ENCODE measurements at regions not wholly inside any gene's neighbourhood (a gene's known extent, or its start where the extent isn't known, plus 50 kb on each side); places are given as distances from the start of the nearest gene placed in this dataset.
A peak's percentile ranks its signal among the peaks of the same experiment; 100 is the strongest.

- Mint-ChIP-seq H3K36me3 (ENCODE audit: insufficient read depth in 2 of 2) (peaks cover 0 to 3% of the 10 kb centered on the region in 2 donors), H3K27me3 (ENCODE audit: low read depth) (no peaks in the 10 kb centered on the region), H3K27ac (no peak overlapping the region), H3K9me3 (peaks cover 0 to 4% of the 10 kb centered on the region in 2 donors), H3K4me1 (ENCODE audit: low read depth) (no peaks in the 10 kb centered on the region), H3K4me3 (no peak overlapping the region)
- DNase-seq (no peak), ATAC-seq (replicated peaks in 1 of 2) (no peak)
Measured at GRCh38 chr16:85353013-85353412, 240.7 kb upstream of the CIBAR2 start.

DNA sequence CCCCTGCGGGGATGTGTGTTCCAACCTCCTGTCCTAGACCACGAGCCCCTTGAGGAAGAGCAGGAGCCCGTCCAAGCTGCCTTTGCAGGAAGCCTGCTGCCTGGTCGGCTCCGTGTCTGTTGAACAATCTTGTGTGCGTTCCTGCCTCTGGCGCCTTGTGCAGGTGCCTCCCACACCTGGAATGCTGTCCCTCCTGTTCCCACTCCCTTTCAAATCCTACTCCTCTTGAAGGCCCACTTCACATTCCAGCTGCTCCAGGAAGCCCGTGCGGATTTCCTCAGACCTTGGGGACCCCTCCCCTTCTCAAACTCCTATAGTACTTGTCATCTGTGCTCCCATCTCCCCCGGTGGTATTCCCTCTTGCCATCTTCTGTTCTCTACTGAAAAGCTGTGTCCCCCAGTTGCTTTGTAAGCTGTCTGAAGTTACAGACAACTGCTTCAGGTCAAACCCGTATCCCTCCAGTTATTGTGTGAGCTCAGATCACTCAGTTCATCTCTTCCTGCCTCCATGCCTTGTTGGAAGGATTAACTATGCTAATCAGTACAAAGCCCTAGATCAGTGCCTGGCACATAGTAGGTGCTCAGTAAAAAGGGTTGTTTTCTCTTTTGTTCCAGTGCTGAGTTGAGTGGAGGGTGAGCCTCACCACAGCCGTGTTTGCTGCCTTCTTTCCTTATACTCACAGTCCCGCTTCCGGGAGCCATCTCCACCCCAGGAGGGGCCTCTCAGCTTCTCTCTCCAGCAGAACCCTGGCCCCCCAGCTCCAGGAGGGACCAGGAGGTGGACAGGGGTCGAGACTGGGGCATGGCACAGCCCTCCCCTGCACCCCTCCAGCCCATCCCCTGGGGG is 241.8 kb upstream of the CIBAR2 start:
- DNase-seq: no peak
- Mint-ChIP-seq H3K4me3 (no peak overlapping the region), H3K9me3 (peaks cover 0 to 4% of the 10 kb centered on the region in 2 donors), H3K36me3 (ENCODE audit: insufficient read depth in 2 of 2) (peaks cover 0 to 3% of the 10 kb centered on the region in 2 donors), H3K27ac (no peak overlapping the region), H3K27me3 (ENCODE audit: low read depth) (no peaks in the 10 kb centered on the region), H3K4me1 (ENCODE audit: low read depth) (no peaks in the 10 kb centered on the region)
- no peak for ATAC-seq (replicated peaks in 1 of 2)

- ATAC-seq (replicated peaks in 1 of 2) (no peak), DNase-seq (no peak)
- H3K36me3 Mint-ChIP-seq (ENCODE audit: insufficient read depth in 2 of 2): peaks cover 0 to 3% of the 10 kb centered on the region in 2 donors
- H3K27ac Mint-ChIP-seq: no peak overlapping the region
- H3K9me3 Mint-ChIP-seq: peaks cover 0 to 4% of the 10 kb centered on the region in 2 donors
- H3K4me1 Mint-ChIP-seq (ENCODE audit: low read depth): no peaks in the 10 kb centered on the region
- H3K4me3 Mint-ChIP-seq: no peak overlapping the region
- no peaks in the 10 kb centered on the region for H3K27me3 Mint-ChIP-seq (ENCODE audit: low read depth)
Measured at GRCh38 chr16:85354686-85355514, 242.6 kb upstream of the CIBAR2 start.

- Mint-ChIP-seq H3K4me1 (ENCODE audit: low read depth) (no peaks in the 10 kb centered on the region), H3K27ac (no peak overlapping the region), H3K27me3 (ENCODE audit: low read depth) (no peaks in the 10 kb centered on the region), H3K9me3 (peaks cover 0 to 4% of the 10 kb centered on the region in 2 donors), H3K36me3 (ENCODE audit: insufficient read depth in 2 of 2) (peaks cover 0 to 3% of the 10 kb centered on the region in 2 donors), H3K4me3 (no peak overlapping the region)
- DNase-seq: no peak
- no peak for ATAC-seq (replicated peaks in 1 of 2)
Measured at GRCh38 chr16:85355515-85355837, 243.2 kb upstream of the CIBAR2 start.

DNA sequence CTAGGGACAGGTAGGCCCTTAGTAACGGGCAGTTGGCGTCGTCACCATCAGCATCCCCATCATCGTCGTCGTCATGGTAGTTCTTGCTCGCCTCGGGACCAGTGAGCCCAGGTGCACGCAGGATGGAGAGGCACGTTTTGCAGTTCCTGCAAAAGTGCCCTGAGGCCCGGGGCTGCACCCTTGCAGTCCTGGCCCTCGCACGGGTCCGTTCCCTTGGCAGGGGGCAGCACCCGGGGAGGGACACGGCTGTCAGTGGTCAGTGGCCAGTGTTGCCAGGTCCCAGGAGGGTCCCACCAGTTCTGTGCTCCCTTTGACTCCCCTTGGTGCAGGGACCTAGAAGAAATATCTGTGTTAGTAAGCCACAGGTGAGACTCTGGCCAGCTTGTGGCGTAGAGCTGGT is 243.9 kb upstream of the CIBAR2 start:
- Mint-ChIP-seq H3K36me3 (ENCODE audit: insufficient read depth in 2 of 2) (peaks cover 0 to 3% of the 10 kb centered on the region in 2 donors), H3K27me3 (ENCODE audit: low read depth) (no peaks in the 10 kb centered on the region), H3K4me3 (no peak overlapping the region), H3K27ac (no peak overlapping the region), H3K4me1 (ENCODE audit: low read depth) (no peaks in the 10 kb centered on the region), H3K9me3 (peaks cover 0 to 4% of the 10 kb centered on the region in 2 donors)
- no peak for DNase-seq
- ATAC-seq (replicated peaks in 1 of 2): no peak

GRCh38 chr16:85357323-85357722 is 245.1 kb upstream of the CIBAR2 start:
- Mint-ChIP-seq H3K36me3 (ENCODE audit: insufficient read depth in 2 of 2) (peaks cover 0 to 3% of the 10 kb centered on the region in 2 donors), H3K4me3 (no peak overlapping the region), H3K9me3 (peaks cover 0 to 4% of the 10 kb centered on the region in 2 donors), H3K4me1 (ENCODE audit: low read depth) (no peaks in the 10 kb centered on the region), H3K27me3 (ENCODE audit: low read depth) (no peaks in the 10 kb centered on the region), H3K27ac (no peak overlapping the region)
- ATAC-seq (replicated peaks in 1 of 2): no peak
- no peak for DNase-seq

GRCh38 chr16:85357924-85358505 is 245.7 kb upstream of the CIBAR2 start:
- H3K4me1 Mint-ChIP-seq (ENCODE audit: low read depth): no peaks in the 10 kb centered on the region
- ATAC-seq (replicated peaks in 1 of 2) (no peak), DNase-seq (no peak)
- peaks cover 0 to 3% of the 10 kb centered on the region in 2 donors for H3K36me3 Mint-ChIP-seq (ENCODE audit: insufficient read depth in 2 of 2)
- peaks cover 0 to 3% of the 10 kb centered on the region in 2 donors for H3K9me3 Mint-ChIP-seq
- H3K4me3 Mint-ChIP-seq: no peak overlapping the region
- H3K27me3 Mint-ChIP-seq (ENCODE audit: low read depth): no peaks in the 10 kb centered on the region
- H3K27ac Mint-ChIP-seq: no peak overlapping the region

GRCh38 chr16:85358704-85359146 is 246.5 kb upstream of the CIBAR2 start:
- Mint-ChIP-seq H3K27me3 (ENCODE audit: low read depth) (no peaks in the 10 kb centered on the region), H3K9me3 (no peaks in the 10 kb centered on the region), H3K27ac (no peak overlapping the region), H3K4me1 (ENCODE audit: low read depth) (no peaks in the 10 kb centered on the region), H3K36me3 (ENCODE audit: insufficient read depth in 2 of 2) (peaks cover 0 to 3% of the 10 kb centered on the region in 2 donors), H3K4me3 (no peak overlapping the region)
- DNase-seq (no peak), ATAC-seq (replicated peaks in 1 of 2) (no peak)

DNA sequence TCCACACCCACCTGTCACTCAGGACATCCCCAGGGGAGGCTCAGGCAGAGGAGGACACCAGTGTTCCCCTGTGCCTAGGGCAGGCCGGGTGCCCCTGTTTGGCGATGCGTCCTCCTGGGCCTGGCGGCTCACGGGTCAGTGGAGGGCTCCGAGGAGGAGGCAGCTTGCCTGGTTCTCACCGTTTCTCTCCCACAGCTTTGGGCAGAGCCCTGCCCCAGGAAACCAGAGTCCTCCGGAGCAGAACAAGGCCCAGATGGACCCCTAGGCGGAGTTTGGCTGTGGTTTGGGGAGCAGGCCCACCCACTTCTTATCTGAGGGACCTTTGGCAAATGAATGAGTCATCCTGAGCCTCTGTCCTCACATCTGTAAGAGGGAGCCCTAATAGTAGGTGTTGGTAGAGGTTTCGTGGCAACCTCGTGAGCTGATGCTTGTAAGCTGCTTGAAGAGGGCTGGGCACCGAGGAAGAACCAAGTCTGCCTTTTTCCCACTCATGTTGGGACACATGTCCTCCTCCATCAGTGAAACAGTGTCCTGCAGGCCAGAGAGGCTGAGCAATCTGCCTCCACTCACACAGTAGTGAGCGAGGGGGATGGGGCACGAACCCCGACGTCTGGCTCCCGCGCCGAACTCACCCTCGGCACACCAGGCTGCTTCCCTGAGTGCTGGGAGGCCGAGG is 247.0 kb upstream of the CIBAR2 start:
- H3K27me3 Mint-ChIP-seq (ENCODE audit: low read depth): no peaks in the 10 kb centered on the region
- DNase-seq: no peak
- ATAC-seq (replicated peaks in 1 of 2): no peak
- H3K4me3 Mint-ChIP-seq: no peak overlapping the region
- peaks cover 0 to under 1% of the 10 kb centered on the region in 2 donors for H3K36me3 Mint-ChIP-seq (ENCODE audit: insufficient read depth in 2 of 2)
- H3K9me3 Mint-ChIP-seq: no peaks in the 10 kb centered on the region
- no peaks in the 10 kb centered on the region for H3K4me1 Mint-ChIP-seq (ENCODE audit: low read depth)
- no peak overlapping the region for H3K27ac Mint-ChIP-seq

DNA sequence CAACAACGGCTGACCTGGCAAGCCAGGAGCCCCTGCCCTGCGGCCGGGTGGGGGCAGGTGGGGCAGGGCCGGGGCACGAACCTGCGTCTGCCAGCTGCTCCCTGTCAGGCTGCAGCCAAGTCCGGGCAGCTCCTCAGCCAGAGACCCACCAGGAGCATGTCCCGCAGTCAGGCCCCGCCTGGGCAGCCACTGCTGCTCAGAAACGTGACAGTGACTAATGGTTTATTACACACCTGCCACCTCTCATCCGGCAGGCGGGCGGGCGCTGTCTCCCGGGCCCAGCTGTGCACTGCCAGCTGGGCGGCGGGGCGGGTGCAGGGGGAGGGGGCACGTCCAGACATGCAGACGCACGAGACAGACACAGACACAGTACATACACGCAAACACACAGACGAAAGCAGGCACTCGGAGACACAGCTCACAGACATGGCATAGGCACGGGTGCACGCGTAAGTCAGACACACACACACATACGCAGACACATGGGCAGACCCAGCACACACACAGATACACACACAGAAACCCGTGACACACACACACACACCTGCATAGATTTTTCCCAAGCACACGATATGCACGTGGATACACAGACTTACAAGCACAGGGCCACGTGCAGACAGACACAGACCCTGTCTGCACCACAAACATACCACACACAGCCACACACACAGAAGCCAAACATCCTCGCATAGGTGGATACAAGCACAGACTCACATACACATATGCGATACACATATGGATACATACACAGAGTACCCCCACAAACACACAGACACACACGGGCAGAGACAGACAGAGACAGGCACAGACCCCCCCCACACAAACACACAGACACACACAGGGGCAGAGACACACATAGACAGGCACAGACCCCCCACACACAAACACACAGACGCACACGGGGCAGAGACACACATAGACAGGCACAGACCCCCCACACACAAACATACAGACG is 248.3 kb upstream of the CIBAR2 start:
- no peak overlapping the region for H3K4me3 Mint-ChIP-seq
- H3K27ac Mint-ChIP-seq: no peak overlapping the region
- peak; percentile 24 to 42 for ATAC-seq (replicated peaks in 1 of 2)
- H3K36me3 Mint-ChIP-seq (ENCODE audit: insufficient read depth in 2 of 2): no peaks in the 10 kb centered on the region
- H3K27me3 Mint-ChIP-seq (ENCODE audit: low read depth): no peaks in the 10 kb centered on the region
- peak in 1 of 2 donors; percentile 10 for DNase-seq
- no peaks in the 10 kb centered on the region for H3K4me1 Mint-ChIP-seq (ENCODE audit: low read depth)
- no peaks in the 10 kb centered on the region for H3K9me3 Mint-ChIP-seq

DNA sequence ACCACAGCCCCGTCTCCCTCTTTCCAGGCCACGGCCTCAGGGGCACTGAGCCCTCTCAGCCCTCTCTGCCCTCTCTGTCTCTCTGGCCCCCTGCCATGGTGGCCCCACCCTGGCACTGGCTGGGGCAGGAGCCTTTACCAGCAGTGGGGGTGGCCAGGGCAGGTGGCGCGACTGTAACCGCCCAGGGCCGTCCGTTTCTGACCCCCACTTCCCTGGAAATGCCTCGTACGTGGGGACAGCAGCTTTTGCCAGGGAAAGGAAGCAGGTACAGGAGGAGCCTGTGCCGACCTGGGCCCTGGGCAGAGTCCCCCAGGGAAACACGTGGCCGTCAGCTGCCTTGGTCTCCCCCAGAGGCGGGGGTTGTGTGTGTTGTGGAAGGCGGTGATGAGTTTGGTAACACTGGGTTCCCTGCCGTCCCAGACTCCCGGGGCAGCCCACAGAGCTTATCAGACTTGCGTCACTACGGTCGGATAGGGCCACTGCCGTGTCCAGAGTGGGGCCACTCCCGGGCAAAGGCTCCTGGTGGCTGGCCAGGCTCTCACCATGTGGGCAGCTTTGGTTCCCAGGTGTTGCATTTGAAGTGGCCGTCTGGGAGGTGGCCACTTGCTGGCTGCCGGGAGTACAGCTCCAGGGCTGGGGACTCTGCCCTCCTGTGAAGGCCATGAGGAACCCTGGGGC is 249.3 kb upstream of the CIBAR2 start:
- H3K9me3 Mint-ChIP-seq: no peaks in the 10 kb centered on the region

More for the DNA sequence above, 249.3 kb upstream of the CIBAR2 start:
- Mint-ChIP-seq H3K36me3 (ENCODE audit: insufficient read depth in 2 of 2) (no peaks in the 10 kb centered on the region), H3K4me1 (ENCODE audit: low read depth) (no peaks in the 10 kb centered on the region), H3K27me3 (ENCODE audit: low read depth) (no peaks in the 10 kb centered on the region), H3K27ac (no peak overlapping the region), H3K4me3 (no peak overlapping the region)
- DNase-seq (no peak), ATAC-seq (replicated peaks in 1 of 2) (no peak)

Data from activated T-cell treated with anti-CD3 and anti-CD28 coated beads, Interleukin-2, amount 50 U/mL, for 72 hours (primary cell).